IgD-negative memory B cell (primary cell): ENCODE measurements at regions not wholly inside any gene's neighbourhood (a gene's known extent, or its start where the extent isn't known, plus 50 kb on each side); places are given as distances from the start of the nearest gene placed in this dataset.

Experiments
- H3K27ac Mint-ChIP-seq, 3 donors: one replicate each; pipeline ENCODE4 v1.8.0; 2020 to 2022; ENCODE audit warnings: mild to moderate bottlenecking in 3 of 3, mixed read lengths in 3 of 3, moderate library complexity in 1 of 3
- H3K27me3 Mint-ChIP-seq: one replicate; pipeline ENCODE4 v1.8.0; 2021; ENCODE audit warnings: mixed read lengths
- H3K36me3 Mint-ChIP-seq: one replicate; pipeline ENCODE4 v1.8.0; 2020; ENCODE audit warnings: mild to moderate bottlenecking, mixed read lengths
- H3K4me1 Mint-ChIP-seq, 3 donors: one replicate each; pipeline ENCODE4 v1.8.0; 2020 to 2022; ENCODE audit warnings: mixed read lengths in 3 of 3, mild to moderate bottlenecking in 1 of 3
- H3K4me3 Mint-ChIP-seq, 4 donors: one replicate each; pipeline ENCODE4 v1.8.0; 2020 to 2022; ENCODE audit warnings: mild to moderate bottlenecking in 4 of 4, mixed read lengths in 4 of 4, moderate library complexity in 3 of 4
- H3K9me3 Mint-ChIP-seq, 3 donors: one replicate each; pipeline ENCODE4 v1.8.0; 2020 to 2021; ENCODE audit warnings: mixed read lengths in 3 of 3, mild to moderate bottlenecking in 1 of 3

GRCh38 chr13:110097013-110097412, 209.9 kb downstream of the COL4A1 start:
- Mint-ChIP-seq H3K4me1 (no peaks in the 10 kb centered on the region), H3K9me3 (peaks cover 3 to 17% (median 11%) of the 10 kb centered on the region in 3 donors), H3K36me3 (peaks cover 1% of the 10 kb centered on the region), H3K4me3 (no peak overlapping the region), H3K27ac (no peak overlapping the region), H3K27me3 (no peaks in the 10 kb centered on the region)

GRCh38 chr13:110092831-110093247, 214.1 kb downstream of the COL4A1 start:
- no peak overlapping the region for H3K27ac Mint-ChIP-seq
- H3K4me3 Mint-ChIP-seq: no peak overlapping the region
- H3K27me3 Mint-ChIP-seq: no peaks in the 10 kb centered on the region
- peaks cover 2% of the 10 kb centered on the region for H3K36me3 Mint-ChIP-seq
- H3K9me3 Mint-ChIP-seq: peaks cover 0 to under 1% (median 0%) of the 10 kb centered on the region in 3 donors
- H3K4me1 Mint-ChIP-seq: no peaks in the 10 kb centered on the region

DNA sequence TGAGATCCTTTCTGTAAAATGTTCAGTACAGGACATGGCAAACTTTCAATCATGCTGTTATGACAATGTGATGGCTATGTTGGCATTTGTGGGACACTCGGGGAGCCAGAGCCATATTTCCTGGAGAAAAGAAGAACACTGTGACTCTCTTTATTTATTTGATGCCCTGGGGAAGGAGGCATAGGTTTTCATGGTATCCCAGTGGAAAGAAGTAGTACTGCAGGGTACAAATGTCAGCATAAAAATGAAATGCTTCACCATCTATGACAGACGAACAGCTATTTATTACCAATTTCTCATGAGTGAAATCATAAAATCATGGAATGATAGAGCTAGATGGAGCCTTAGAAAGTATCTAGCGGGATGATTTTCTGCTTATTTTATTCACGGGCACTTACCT, 217.1 kb downstream of the COL4A1 start:
- no peak overlapping the region for H3K4me3 Mint-ChIP-seq
- H3K27me3 Mint-ChIP-seq: no peaks in the 10 kb centered on the region
- no peak overlapping the region for H3K27ac Mint-ChIP-seq
- no peaks in the 10 kb centered on the region for H3K4me1 Mint-ChIP-seq
- H3K36me3 Mint-ChIP-seq: peaks cover 2% of the 10 kb centered on the region
- H3K9me3 Mint-ChIP-seq: peaks cover 0 to 3% (median 2%) of the 10 kb centered on the region in 3 donors

DNA sequence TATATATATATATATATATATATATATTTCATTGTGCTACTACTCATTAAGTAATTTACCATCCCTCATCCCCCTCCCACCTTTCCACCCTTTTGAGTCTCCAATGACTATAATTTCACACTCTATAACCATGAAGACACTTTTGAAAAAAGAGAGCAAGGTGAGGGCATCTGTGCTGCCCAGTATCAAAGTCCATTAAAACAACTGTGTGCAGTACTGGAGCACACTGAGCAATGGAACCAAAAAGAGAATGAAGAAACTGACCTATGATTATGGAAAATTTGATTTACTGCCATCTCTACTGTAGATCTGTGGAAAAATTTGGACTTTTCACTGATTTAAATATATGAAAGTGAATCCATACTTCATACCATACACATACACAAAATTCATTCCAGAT, 217.9 kb downstream of the COL4A1 start:
- H3K27me3 Mint-ChIP-seq: no peaks in the 10 kb centered on the region
- H3K27ac Mint-ChIP-seq: no peak overlapping the region
- peaks cover 2% of the 10 kb centered on the region for H3K36me3 Mint-ChIP-seq
- H3K9me3 Mint-ChIP-seq: peaks cover 2 to 3% (median 3%) of the 10 kb centered on the region in 3 donors
- H3K4me1 Mint-ChIP-seq: no peaks in the 10 kb centered on the region
- H3K4me3 Mint-ChIP-seq: no peak overlapping the region

DNA sequence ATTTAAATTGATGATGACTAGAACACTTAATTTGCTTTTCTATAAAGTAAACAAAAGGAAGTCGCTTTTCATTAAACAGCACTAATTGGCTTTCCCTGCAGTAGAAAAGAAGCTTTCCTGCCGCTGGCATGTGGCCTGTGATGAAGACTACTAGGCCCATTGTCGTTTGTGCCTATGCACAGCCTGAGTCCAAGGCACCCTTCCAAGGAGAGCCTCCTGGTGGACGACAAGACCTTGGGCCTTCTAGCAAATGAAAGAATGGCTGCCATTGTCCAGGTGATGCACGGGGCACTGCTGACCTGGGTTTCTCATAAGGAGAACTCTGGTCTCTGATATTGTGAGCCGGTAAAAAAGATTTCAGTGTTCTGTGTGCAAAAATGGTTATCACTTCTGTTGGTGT, 233.0 kb downstream of the COL4A1 start:
- H3K4me3 Mint-ChIP-seq: no peak overlapping the region
- H3K27ac Mint-ChIP-seq: no peak overlapping the region
- H3K4me1 Mint-ChIP-seq: peaks cover 0 to 2% (median 0%) of the 10 kb centered on the region in 3 donors
- peaks cover 1% of the 10 kb centered on the region for H3K36me3 Mint-ChIP-seq
- peaks cover 0 to 6% (median 0%) of the 10 kb centered on the region in 3 donors for H3K9me3 Mint-ChIP-seq
- no peaks in the 10 kb centered on the region for H3K27me3 Mint-ChIP-seq

- H3K9me3 Mint-ChIP-seq: peaks cover 0 to 8% (median 0%) of the 10 kb centered on the region in 3 donors
Measured at GRCh38 chr13:110070511-110071120, 236.3 kb downstream of the COL4A1 start.

GRCh38 chr13:110070046-110070445, 236.9 kb downstream of the COL4A1 start:
- H3K4me3 Mint-ChIP-seq: no peak overlapping the region
- peaks cover 0 to 6% (median 0%) of the 10 kb centered on the region in 3 donors for H3K9me3 Mint-ChIP-seq
- peaks cover 0 to 2% (median 0%) of the 10 kb centered on the region in 3 donors for H3K4me1 Mint-ChIP-seq
- no peak overlapping the region for H3K27ac Mint-ChIP-seq
- peaks cover 2% of the 10 kb centered on the region for H3K27me3 Mint-ChIP-seq
- no peaks in the 10 kb centered on the region for H3K36me3 Mint-ChIP-seq

More at GRCh38 chr13:110070511-110071120, 236.3 kb downstream of the COL4A1 start:
- H3K27me3 Mint-ChIP-seq: peaks cover 2% of the 10 kb centered on the region
- H3K36me3 Mint-ChIP-seq: no peaks in the 10 kb centered on the region
- H3K4me1 Mint-ChIP-seq: peaks cover 0 to 2% (median 0%) of the 10 kb centered on the region in 3 donors
- no peak overlapping the region for H3K27ac Mint-ChIP-seq
- no peak overlapping the region for H3K4me3 Mint-ChIP-seq

GRCh38 chr13:110068176-110068473, 238.8 kb downstream of the COL4A1 start:
- no peaks in the 10 kb centered on the region for H3K36me3 Mint-ChIP-seq
- H3K27ac Mint-ChIP-seq: no peak overlapping the region
- H3K4me1 Mint-ChIP-seq: peaks cover 0 to 2% (median 0%) of the 10 kb centered on the region in 3 donors
- no peak overlapping the region for H3K4me3 Mint-ChIP-seq
- peaks cover 2% of the 10 kb centered on the region for H3K27me3 Mint-ChIP-seq
- peaks cover 0 to 6% (median 0%) of the 10 kb centered on the region in 3 donors for H3K9me3 Mint-ChIP-seq

DNA sequence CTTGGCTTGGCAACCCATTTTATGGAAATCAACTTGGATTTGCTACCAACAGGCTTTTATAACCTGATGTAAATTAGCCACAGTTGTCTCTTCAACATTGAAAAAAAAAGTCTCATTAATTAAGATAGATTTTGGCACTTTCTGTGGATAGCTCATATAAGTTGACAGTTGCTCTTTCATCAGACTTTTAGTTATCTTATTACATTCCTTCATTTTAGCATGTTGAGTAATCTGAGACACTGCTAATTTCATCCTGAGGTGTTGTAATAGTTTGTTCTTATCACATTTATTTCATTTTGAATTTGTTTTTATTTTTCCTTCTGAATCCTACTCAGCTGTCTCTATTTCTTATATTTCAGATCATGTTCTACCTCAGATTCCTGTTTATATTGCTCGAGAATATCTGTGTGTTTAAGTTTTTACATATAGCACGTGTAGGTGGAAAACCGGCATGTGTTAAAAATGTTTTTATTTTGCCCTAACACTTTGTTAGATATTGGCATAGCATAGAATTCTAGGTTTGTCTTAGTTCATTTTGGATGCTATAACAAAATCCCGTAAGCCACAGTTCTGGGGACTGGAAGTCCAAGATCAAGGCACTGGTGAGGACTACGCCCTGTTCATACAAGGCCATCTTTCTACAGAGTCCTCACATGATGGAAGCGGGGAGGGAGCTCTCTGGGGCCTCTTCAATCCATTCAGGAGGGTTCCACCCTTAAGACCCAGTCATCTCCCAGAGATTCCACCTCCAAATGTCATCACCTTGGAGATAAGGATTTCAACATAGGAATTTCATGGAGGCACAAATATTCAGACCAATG, 239.4 kb downstream of the COL4A1 start:
- H3K4me1 Mint-ChIP-seq: peaks cover 0 to 2% (median 0%) of the 10 kb centered on the region in 3 donors

DNA sequence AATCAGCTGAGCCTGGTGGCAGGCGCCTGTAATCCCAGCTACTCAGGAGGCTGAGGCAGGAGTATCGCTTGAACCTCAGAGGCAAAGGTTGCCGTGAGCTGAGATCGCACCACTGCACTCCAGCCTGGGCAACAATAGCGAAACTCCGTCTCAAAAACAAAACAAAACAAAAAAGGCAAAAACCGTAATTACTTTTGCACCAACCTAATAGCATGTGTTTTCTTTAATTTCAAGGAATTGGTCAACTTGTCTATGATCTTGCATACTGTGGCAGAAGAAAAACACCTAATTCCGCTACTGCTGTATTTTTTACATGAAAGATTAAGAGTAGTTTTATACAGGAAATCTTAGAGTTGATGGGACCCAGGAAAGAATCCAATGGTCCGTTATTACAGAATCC, 241.2 kb downstream of the COL4A1 start:
- Mint-ChIP-seq H3K27me3 (peaks cover 2% of the 10 kb centered on the region), H3K4me1 (peaks cover 0 to 2% (median 0%) of the 10 kb centered on the region in 3 donors), H3K4me3 (no peak overlapping the region), H3K9me3 (peaks cover 0 to 6% (median 0%) of the 10 kb centered on the region in 3 donors), H3K36me3 (no peaks in the 10 kb centered on the region), H3K27ac (no peak overlapping the region)

More for the DNA sequence above, 239.4 kb downstream of the COL4A1 start:
- Mint-ChIP-seq H3K27ac (no peak overlapping the region), H3K36me3 (no peaks in the 10 kb centered on the region), H3K27me3 (peaks cover 2% of the 10 kb centered on the region), H3K9me3 (peaks cover 0 to 6% (median 0%) of the 10 kb centered on the region in 3 donors), H3K4me3 (no peak overlapping the region)

DNA sequence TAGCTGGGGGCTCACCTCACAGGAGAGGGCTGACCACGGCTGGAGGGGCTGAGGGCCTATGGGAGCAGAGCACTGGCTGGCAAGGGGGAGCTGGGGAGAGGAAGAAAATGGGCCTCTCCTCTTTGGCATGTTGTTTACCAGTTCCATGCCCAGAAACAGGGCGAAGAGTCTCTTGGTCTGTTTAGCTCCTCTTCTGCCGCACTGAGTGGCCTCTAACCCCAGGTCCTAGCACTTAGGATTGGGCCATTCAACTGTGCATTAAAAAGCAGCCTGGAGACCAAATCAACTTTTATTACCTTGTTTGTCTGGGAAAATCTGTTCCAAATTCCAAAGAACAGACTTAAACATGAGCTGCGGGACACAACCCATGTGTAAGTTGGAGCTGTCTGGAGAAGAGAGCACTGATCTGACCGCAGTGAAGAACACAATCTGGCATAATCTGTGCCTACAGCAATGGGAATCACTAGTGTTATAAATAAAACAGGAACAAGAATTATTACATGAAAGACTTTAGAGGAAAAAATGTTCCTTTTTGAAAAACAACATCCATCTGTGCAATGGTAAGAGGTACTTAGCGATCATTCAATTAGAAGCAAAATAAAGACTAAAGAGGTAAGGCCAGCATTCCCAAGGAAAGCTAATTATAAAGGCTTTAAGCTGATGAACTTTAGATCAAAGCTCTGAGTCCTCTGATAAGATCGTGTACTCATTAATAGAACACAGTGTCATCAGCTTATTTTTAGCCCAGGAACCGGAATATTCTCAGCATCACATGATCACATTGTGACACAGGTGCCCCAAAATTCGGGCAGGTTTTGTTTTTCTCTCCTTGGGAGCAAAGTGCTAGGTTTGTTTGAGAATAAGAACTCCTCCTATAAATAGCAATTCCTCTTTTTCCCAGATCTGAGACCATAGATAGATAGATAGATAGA, 243.2 kb downstream of the COL4A1 start:
- no peaks in the 10 kb centered on the region for H3K36me3 Mint-ChIP-seq
- H3K27ac Mint-ChIP-seq: no peak overlapping the region
- peaks cover 0 to 6% (median 0%) of the 10 kb centered on the region in 3 donors for H3K9me3 Mint-ChIP-seq
- H3K4me3 Mint-ChIP-seq: no peak overlapping the region
- H3K27me3 Mint-ChIP-seq: peaks cover 2% of the 10 kb centered on the region
- no peaks in the 10 kb centered on the region for H3K4me1 Mint-ChIP-seq

GRCh38 chr13:110062777-110063442, 244.0 kb downstream of the COL4A1 start:
- Mint-ChIP-seq H3K9me3 (peaks cover 0 to 6% (median 0%) of the 10 kb centered on the region in 3 donors), H3K27me3 (peaks cover 2% of the 10 kb centered on the region), H3K27ac (no peak overlapping the region), H3K4me1 (no peaks in the 10 kb centered on the region), H3K4me3 (no peak overlapping the region), H3K36me3 (no peaks in the 10 kb centered on the region)

DNA sequence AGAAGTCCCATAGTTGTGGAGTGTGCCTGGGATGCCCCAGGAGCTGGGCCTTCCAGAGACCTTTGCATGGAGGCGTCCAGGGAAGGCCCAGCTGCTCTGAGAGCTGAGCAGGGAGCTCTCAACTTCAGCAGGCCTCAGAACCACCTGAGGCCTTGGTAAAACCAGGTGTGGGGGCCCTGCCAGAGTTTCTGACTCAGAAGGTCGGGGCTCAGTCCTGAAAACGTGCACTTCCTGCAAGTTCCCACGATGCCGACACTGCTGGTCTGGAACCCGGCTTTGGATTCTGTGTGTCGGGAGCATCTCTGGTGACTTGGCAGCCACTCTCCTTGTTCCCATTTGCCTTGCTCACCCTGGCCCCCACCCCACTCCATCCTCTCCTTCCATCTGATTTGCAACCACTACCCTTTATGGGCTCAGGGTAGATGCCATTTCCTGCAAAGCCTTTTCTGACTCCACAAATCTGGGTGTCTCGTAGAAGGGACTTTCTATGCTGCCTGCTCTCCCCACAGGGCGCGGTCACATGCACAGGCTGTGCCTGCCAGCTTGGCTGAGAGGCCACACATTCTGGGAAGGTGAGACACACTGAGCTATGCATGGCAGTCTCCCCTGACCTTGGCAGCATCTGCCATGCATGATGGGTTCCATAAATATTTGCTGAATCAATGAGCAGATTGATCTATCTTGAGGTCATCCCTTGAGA, 244.7 kb downstream of the COL4A1 start:
- Mint-ChIP-seq H3K27ac (no peak overlapping the region), H3K9me3 (peaks cover 0 to 6% (median 0%) of the 10 kb centered on the region in 3 donors), H3K4me1 (no peaks in the 10 kb centered on the region), H3K4me3 (no peak overlapping the region), H3K27me3 (peaks cover 2% of the 10 kb centered on the region), H3K36me3 (no peaks in the 10 kb centered on the region)

DNA sequence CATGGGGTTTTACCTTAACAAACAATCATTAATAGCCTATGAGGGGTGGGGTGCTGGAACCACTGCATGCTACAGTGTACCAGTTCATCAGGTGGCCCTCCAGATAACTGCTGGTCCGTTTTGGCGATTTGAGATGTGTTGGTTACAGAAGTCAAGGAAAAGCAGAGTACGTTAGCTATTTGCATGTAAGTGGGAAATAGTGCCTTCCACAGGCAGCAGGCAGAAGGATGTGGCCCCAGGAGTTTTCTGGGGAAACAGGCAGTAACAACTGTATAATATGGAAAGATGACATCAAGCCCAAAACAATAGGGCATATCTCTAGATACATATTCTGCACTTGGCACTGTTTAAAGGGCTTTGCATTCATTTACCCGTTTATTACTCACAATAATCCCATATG, 245.7 kb downstream of the COL4A1 start:
- H3K4me3 Mint-ChIP-seq: no peak overlapping the region
- no peak overlapping the region for H3K27ac Mint-ChIP-seq

More for the DNA sequence above, 245.7 kb downstream of the COL4A1 start:
- H3K27me3 Mint-ChIP-seq: peaks cover 2% of the 10 kb centered on the region
- H3K36me3 Mint-ChIP-seq: no peaks in the 10 kb centered on the region
- H3K9me3 Mint-ChIP-seq: peaks cover 0 to 4% (median 0%) of the 10 kb centered on the region in 3 donors
- no peaks in the 10 kb centered on the region for H3K4me1 Mint-ChIP-seq
